CD4-positive, alpha-beta T cell (primary cell): ENCODE measurements at regions not wholly inside any gene's neighbourhood (a gene's known extent, or its start where the extent isn't known, plus 50 kb on each side); places are given as distances from the start of the nearest gene placed in this dataset.

ENCODE experiments used
- ATAC-seq: fragments of 200-7000 bp; cut with Tn5 transposase; one replicate; pipeline ENCODE4 v1.10.0; 2022; ENCODE audit warnings: mild to moderate bottlenecking; ENCODE audit not compliant: poor library complexity
- CTCF ChIA-PET: fragments of 350-600 bp; sonication (Branson Sonifier 250); formaldehyde crosslinking; loops from one replicate; lab custom pipeline; 2021; ENCODE audit warnings: antibody characterized with exemption, inconsistent platforms; lab: Charles Lee
- POLR2A ChIA-PET: fragments of 350-600 bp; sonication (Branson Sonifier 250); formaldehyde crosslinking; loops from one replicate; lab custom pipeline; 2021; ENCODE audit warnings: antibody characterized with exemption, inconsistent platforms; lab: Charles Lee
- DNase-seq, 14 experiments: peaks; one replicate each; pipeline ENCODE4 v3.0.0-alpha.2; 2013 to 2020; ENCODE audit warnings: mixed read lengths in 2 of 14
- H3K27ac ChIP-seq, 2 donors: one replicate each; pipeline versions ENCODE4 v1.5.1 to v1.7.0; 2013; ENCODE audit warnings: low read length in 2 of 2, low read depth in 1 of 2, mild to moderate bottlenecking in 1 of 2
- H3K27me3 ChIP-seq, 2 experiments: 1 replicate in 1 of 2; 2 replicates in 1 of 2; pipeline versions ENCODE4 v1.6.1 to v1.7.0; 2013; ENCODE audit warnings: low read length in 2 of 2, control low read depth in 1 of 2, mild to moderate bottlenecking in 1 of 2, moderate library complexity in 1 of 2; ENCODE audit not compliant: insufficient read depth in 2 of 2, control insufficient read depth in 1 of 2
- H3K36me3 ChIP-seq: one replicate; pipeline ENCODE4 v1.6.1; 2013; ENCODE audit warnings: low read length, control low read depth; ENCODE audit not compliant: insufficient read depth
- H3K4me1 ChIP-seq: one replicate; pipeline ENCODE4 v1.6.1; 2013; ENCODE audit warnings: low read length, control low read depth; ENCODE audit not compliant: insufficient read depth
- H3K4me3 ChIP-seq: one replicate; pipeline ENCODE4 v1.5.1; 2013; ENCODE audit warnings: mild to moderate bottlenecking, low read length, moderate library complexity
- H3K9me3 ChIP-seq, 2 experiments: 1 replicate in 1 of 2; 2 replicates in 1 of 2; pipeline versions ENCODE4 v1.6.1 to v1.7.0; 2013; ENCODE audit warnings: low read length in 2 of 2, mild to moderate bottlenecking in 2 of 2, control low read depth in 1 of 2, moderate library complexity in 1 of 2; ENCODE audit not compliant: control insufficient read depth in 1 of 2, insufficient read depth in 1 of 2
- H3K27ac Mint-ChIP-seq: one replicate; pipeline ENCODE4 v1.8.0; 2020; ENCODE audit warnings: mixed read lengths
- H3K27me3 Mint-ChIP-seq: one replicate; pipeline ENCODE4 v1.8.0; 2021; ENCODE audit warnings: mixed read lengths
- H3K36me3 Mint-ChIP-seq: one replicate; pipeline ENCODE4 v1.8.0; 2021; ENCODE audit warnings: low read depth, mixed read lengths
- H3K4me1 Mint-ChIP-seq: one replicate; pipeline ENCODE4 v1.8.0; 2021; ENCODE audit warnings: low read depth, mixed read lengths
- H3K4me3 Mint-ChIP-seq: one replicate; pipeline ENCODE4 v1.8.0; 2020; ENCODE audit warnings: mild to moderate bottlenecking, mixed read lengths
- H3K9me3 Mint-ChIP-seq: one replicate; pipeline ENCODE4 v1.8.0; 2020; ENCODE audit warnings: mixed read lengths
- intact Hi-C, 2 experiments: fragments of 100-400 bp; cut with DNase I in 1 of 2; cut with micrococcal nuclease in 1 of 2; formaldehyde crosslinking; loops; one replicate each; pipeline versions ENCODE4 v1.15.1 to v1.9.0; 2023 to 2025; cut with DNase I, micrococcal nuclease
- TF ChIP-seq, protein P1 (sequence below): fragments of 200-600 bp; IDR thresholded peaks from one replicate; pipeline ENCODE4 v1.8.0; 2022; ENCODE audit warnings: antibody characterized with exemption, mild to moderate bottlenecking

GRCh38 chr5:107088907-107089306, 581.8 kb downstream of the EFNA5 start:
- Histone ChIP-seq H3K4me1 (no peaks in the 10 kb centered on the region), H3K27me3 (no peaks in the 10 kb centered on the region), H3K27ac (no peak overlapping the region), H3K36me3 (no peaks in the 10 kb centered on the region), H3K4me3 (no peak overlapping the region), H3K9me3 (no peaks in the 10 kb centered on the region)
- peaks cover 3% of the 10 kb centered on the region for H3K9me3 Mint-ChIP-seq
- intact Hi-C loops: no loop called here
- H3K27ac Mint-ChIP-seq: no peak overlapping the region
- no peak for ATAC-seq
- TF ChIP-seq, protein P1, sequence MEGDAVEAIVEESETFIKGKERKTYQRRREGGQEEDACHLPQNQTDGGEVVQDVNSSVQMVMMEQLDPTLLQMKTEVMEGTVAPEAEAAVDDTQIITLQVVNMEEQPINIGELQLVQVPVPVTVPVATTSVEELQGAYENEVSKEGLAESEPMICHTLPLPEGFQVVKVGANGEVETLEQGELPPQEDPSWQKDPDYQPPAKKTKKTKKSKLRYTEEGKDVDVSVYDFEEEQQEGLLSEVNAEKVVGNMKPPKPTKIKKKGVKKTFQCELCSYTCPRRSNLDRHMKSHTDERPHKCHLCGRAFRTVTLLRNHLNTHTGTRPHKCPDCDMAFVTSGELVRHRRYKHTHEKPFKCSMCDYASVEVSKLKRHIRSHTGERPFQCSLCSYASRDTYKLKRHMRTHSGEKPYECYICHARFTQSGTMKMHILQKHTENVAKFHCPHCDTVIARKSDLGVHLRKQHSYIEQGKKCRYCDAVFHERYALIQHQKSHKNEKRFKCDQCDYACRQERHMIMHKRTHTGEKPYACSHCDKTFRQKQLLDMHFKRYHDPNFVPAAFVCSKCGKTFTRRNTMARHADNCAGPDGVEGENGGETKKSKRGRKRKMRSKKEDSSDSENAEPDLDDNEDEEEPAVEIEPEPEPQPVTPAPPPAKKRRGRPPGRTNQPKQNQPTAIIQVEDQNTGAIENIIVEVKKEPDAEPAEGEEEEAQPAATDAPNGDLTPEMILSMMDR: no peak
- ChIA-PET POLR2A (no interaction called here), CTCF (no interaction called here)
- H3K4me1 Mint-ChIP-seq: no peaks in the 10 kb centered on the region
- no peak overlapping the region for H3K4me3 Mint-ChIP-seq
- no peaks in the 10 kb centered on the region for H3K27me3 Mint-ChIP-seq
- H3K36me3 Mint-ChIP-seq: no peaks in the 10 kb centered on the region
- no peak for DNase-seq

- H3K27me3 ChIP-seq: no peaks in the 10 kb centered on the region
- DNase-seq (no peak), ATAC-seq (no peak)
- Mint-ChIP-seq H3K9me3 (peaks cover 6% of the 10 kb centered on the region), H3K36me3 (no peaks in the 10 kb centered on the region), H3K27me3 (no peaks in the 10 kb centered on the region), H3K4me1 (no peaks in the 10 kb centered on the region), H3K27ac (no peak overlapping the region), H3K4me3 (no peak overlapping the region)
- TF ChIP-seq, protein P1: no peak
- no peak overlapping the region for H3K4me3 ChIP-seq
- no peaks in the 10 kb centered on the region for H3K4me1 ChIP-seq
- H3K36me3 ChIP-seq: no peaks in the 10 kb centered on the region
- POLR2A ChIA-PET: no interaction called here
- no peaks in the 10 kb centered on the region for H3K9me3 ChIP-seq
- H3K27ac ChIP-seq: no peak overlapping the region
- CTCF ChIA-PET: no interaction called here
- intact Hi-C loops: no loop called here
These were observed 585.2 kb downstream of the EFNA5 start for GRCh38 chr5:107085572-107085971.

GRCh38 chr5:107074996-107075395, 595.7 kb downstream of the EFNA5 start:
- H3K9me3 Mint-ChIP-seq: peaks cover 13% of the 10 kb centered on the region
- no peak overlapping the region for H3K4me3 ChIP-seq
- ATAC-seq: no peak
- H3K36me3 ChIP-seq: no peaks in the 10 kb centered on the region
- H3K4me3 Mint-ChIP-seq: no peak overlapping the region
- no peaks in the 10 kb centered on the region for H3K27me3 ChIP-seq
- H3K4me1 ChIP-seq: no peaks in the 10 kb centered on the region
- H3K9me3 ChIP-seq: peaks cover 0 to 8% of the 10 kb centered on the region in 2 experiments
- POLR2A ChIA-PET: no interaction called here
- H3K27ac ChIP-seq: no peak overlapping the region
- H3K36me3 Mint-ChIP-seq: no peaks in the 10 kb centered on the region
- no peak overlapping the region for H3K27ac Mint-ChIP-seq
- TF ChIP-seq, protein P1: no peak
- intact Hi-C loops: no loop called here
- H3K4me1 Mint-ChIP-seq: no peaks in the 10 kb centered on the region
- no peak for DNase-seq
- CTCF ChIA-PET: no interaction called here
- H3K27me3 Mint-ChIP-seq: no peaks in the 10 kb centered on the region
